Hypothalamus (tissue), 51 donors: ENCODE measurements at regions not wholly inside any gene's neighbourhood (a gene's known extent, or its start where the extent isn't known, plus 50 kb on each side); places are given as distances from the start of the nearest gene placed in this dataset.

Experiments
- DNase-seq, 51 donors: peaks; one replicate each; lab custom pipeline; 2025; lab: John Stamatoyannopoulos, UW

- DNase-seq: peak in 50 of 51 donors; percentile 50 to 94 (median 82)
Observed at GRCh38 chr17:77451245-77451893, 310.6 kb downstream of the SEC14L1 start.

- peak in 41 of 51 donors; percentile 33 to 90 (median 63) for DNase-seq
Observed at GRCh38 chr17:77451894-77452852, 311.4 kb downstream of the SEC14L1 start.

- DNase-seq: no peak
Observed at GRCh38 chr17:77453613-77454241, 313.0 kb downstream of the SEC14L1 start.

GRCh38 chr17:77454242-77455095 lies 313.7 kb downstream of the SEC14L1 start:
- DNase-seq: no peak

GRCh38 chr17:77455111-77455890 lies 314.5 kb downstream of the SEC14L1 start:
- DNase-seq: no peak

- DNase-seq: no peak
Observed at GRCh38 chr17:77455891-77456260, 315.1 kb downstream of the SEC14L1 start.

GRCh38 chr17:77456271-77456950 lies 315.6 kb downstream of the SEC14L1 start:
- DNase-seq: no peak

- DNase-seq: no peak
Observed at GRCh38 chr17:77456951-77457548, 316.3 kb downstream of the SEC14L1 start.

DNA sequence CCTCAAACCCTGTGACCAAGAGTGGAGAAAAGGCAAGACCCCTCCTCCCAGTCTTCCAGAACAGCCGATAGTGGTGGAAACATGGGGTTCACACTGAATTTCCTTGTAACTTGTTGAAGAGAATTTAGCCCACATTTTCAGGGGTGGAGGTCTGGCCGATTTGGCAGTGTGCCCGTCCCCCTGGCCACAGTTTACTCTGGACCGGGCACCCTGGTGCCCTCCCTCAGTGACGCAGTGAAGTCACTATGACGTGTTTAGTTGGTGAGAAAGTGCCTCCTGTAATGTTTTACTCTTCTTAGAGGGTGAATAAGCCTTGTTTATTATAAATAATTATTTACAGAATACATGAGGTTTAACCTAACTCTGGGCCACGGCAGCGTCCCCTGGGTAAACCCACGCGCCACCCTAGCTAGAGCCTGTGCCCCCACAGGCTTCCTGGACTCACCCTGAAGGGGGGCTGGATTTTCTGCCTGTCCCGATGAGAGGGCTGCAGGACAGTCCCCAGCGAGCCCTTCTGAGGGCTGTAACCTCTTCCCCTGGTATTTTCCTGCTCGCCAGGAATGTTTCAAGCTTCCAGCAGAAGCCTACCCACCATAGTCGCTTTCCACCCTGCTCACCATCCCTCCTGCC lies 316.9 kb downstream of the SEC14L1 start:
- DNase-seq: no peak

GRCh38 chr17:77458202-77459017 lies 317.6 kb downstream of the SEC14L1 start:
- DNase-seq: no peak

DNA sequence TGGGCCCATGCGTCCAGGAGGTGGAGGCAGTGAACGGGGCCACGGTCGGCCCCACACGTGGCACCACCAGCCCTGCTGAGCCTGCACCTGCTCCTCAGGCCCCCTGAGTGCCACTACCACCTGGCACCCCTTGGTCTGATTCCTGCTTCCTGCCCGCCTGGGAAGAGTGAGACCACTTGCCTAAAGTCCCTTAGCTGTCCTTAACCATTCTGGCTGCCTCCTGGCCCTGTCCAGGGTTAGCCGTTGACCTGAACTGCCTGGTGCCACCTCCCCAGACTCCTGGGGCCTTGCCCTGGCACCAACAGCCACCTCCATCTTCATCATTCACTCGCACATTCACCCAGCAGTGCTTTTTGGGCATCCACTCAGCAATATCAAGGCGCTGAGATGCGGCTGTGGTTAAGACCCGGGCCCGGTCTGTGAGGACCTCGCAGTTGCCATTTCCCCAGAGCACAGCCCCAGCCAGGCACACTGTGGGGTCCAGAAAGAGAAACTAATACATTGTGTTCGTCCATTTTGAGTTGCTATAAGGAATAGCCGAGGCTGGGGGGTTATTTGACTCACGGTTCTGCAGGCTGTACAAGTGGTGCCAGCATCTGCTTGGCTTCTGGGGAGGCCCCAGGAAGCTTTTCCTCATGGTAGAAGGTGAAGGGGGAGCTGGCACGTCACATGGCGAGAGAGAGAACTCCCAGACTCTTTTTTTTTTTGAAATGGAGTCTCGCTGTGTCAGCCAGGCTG lies 318.4 kb downstream of the SEC14L1 start:
- no peak for DNase-seq

DNA sequence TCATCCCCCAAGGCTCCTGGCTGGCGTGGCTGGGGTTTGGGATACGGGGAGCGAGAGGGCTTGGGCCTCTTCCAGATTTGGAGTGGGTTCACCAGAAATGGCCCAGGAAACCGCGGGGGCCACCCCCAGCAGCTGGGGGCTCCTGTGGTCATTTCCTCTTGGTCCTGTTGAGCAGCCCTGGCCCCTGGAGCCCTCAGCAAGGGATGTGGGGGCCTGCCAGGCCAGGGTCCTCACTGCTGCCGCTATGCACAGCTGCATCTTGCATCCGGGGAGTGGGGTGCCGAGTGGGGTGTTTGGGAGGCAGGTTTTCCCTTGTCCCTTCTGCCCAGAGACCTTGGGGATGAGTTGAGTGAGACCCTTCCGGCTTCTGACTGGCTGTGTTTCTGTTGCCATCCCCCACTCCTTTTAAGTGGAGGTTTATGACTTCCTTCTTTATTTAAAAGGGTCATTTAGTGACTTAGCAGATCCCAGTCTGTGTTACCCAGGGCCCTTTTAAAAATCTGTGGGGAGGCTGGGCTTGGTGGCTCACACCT lies 319.8 kb downstream of the SEC14L1 start:
- DNase-seq: no peak

DNA sequence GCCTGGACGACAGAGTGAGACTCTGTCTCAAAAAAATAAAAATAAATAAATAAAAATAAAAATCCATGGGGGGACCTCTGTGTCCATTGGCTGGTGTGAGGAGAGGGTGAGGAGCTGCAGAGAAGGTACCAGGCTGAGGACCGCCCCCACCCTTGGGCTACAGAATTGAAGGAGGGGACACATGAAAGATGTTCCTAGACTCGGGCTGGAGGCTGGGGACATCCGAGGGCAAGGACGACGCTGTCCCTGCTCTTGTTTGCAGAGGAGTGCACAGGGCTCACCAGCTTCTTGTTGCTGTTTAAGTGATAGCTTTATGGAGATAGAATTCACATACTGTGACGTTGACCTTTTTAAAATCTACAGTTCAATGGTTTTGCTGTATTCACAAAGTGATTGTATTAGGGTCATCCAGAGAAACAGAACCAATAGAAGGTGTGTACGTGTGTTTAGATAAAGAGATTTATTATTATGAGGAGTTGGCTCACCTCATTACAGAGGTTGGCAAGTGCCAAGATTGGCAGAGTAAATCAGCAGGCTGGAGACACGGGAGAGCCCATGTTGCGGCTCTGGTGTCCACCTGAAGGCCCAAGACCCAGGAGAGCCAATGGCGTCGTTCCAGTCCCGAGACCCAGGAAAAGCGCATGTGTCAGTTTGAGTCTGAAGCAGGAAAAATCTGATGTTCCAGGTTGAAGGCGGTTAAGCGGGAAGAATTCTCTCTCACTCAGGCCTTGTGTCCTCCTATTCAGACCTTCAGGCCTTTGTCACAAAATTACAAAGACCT lies 320.7 kb downstream of the SEC14L1 start:
- no peak for DNase-seq

DNA sequence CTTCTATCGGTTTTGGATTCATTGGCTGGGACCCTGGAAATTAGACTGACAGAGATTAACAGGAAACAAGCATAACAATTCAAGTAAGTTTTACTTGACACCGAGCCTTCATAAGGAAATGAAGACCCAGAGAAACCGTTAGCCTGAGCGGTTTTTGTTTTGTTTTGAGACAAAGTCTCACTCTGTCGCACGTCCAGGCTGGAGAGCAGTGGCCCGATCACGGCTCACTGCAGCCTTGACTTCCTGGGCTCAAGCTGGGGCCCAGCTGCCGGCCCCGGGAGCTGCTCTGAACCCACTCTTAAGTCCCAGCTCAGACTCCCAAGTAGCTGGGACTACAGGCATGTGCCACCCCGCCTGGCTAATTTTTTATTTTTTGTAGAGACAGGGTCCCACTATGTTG lies 321.3 kb downstream of the SEC14L1 start:
- no peak for DNase-seq
